OCI-LY3 (cell line): ENCODE measurements at regions not wholly inside any gene's neighbourhood (a gene's known extent, or its start where the extent isn't known, plus 50 kb on each side); places are given as distances from the start of the nearest gene placed in this dataset.

ENCODE experiments used
- EZH2phosphoT487 ChIP-seq: fragments of 200-600 bp; shearing (Covaris generic); IDR thresholded peaks from 2 replicates; pipeline ENCODE4 v1.6.1; 2018; ENCODE audit warnings: antibody characterized with exemption, mixed run types, low read depth
- TF ChIP-seq, protein P1 (sequence below): fragments of 200-600, 300-600 bp; sonication (generic); IDR thresholded peaks from 2 replicates; pipeline ENCODE4 v1.5.1; 2014; ENCODE audit warnings: antibody characterized with exemption, low read length, low read depth

DNA sequence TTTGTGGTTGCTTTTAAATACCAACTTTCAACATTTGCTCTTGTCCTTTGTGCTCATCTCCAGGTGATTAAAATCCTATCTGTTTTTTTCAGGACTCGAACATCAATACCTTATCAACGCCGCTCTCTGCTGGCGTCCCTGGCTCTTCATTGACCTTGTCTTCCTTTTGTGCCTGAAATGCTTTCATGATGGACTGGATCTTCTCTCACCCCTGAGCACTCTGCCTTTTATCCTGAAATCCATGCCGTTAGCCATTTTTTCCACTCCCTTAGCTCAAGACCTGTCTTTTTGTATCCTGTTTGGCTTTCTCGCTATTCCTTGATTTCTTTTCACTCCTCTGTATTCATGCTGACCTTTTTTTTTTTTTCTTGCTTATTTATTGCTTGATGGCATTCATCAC is 549.5 kb upstream of the CPEB2 start:
- TF ChIP-seq, protein P1, sequence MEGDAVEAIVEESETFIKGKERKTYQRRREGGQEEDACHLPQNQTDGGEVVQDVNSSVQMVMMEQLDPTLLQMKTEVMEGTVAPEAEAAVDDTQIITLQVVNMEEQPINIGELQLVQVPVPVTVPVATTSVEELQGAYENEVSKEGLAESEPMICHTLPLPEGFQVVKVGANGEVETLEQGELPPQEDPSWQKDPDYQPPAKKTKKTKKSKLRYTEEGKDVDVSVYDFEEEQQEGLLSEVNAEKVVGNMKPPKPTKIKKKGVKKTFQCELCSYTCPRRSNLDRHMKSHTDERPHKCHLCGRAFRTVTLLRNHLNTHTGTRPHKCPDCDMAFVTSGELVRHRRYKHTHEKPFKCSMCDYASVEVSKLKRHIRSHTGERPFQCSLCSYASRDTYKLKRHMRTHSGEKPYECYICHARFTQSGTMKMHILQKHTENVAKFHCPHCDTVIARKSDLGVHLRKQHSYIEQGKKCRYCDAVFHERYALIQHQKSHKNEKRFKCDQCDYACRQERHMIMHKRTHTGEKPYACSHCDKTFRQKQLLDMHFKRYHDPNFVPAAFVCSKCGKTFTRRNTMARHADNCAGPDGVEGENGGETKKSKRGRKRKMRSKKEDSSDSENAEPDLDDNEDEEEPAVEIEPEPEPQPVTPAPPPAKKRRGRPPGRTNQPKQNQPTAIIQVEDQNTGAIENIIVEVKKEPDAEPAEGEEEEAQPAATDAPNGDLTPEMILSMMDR: no peak
- no peak for TF ChIP-seq EZH2phosphoT487
